Neural cell (in vitro differentiated cells): ENCODE measurements at regions not wholly inside any gene's neighbourhood (a gene's known extent, or its start where the extent isn't known, plus 50 kb on each side); places are given as distances from the start of the nearest gene placed in this dataset.

Experiments
- H2AFZ ChIP-seq: fragments of 200-600, 300-800 bp; sonication (generic), shearing (Covaris generic); 2 replicates; pipeline ENCODE4 v1.6.0; 2014; ENCODE audit warnings: low read depth, mild to moderate bottlenecking, antibody characterized with exemption, low read length, moderate library complexity
- H3F3A ChIP-seq: fragments of 200-600 bp; shearing (Covaris generic); 2 replicates; pipeline ENCODE4 v1.6.1; 2016; ENCODE audit warnings: mild to moderate bottlenecking, moderate library complexity, mixed read lengths, antibody characterized with exemption, low read length; ENCODE audit not compliant: insufficient read depth, poor library complexity, severe bottlenecking
- H3K27ac ChIP-seq: fragments of 200-600, 300-800 bp; sonication (generic), shearing (Covaris generic); 2 replicates; pipeline ENCODE4 v1.5.1; 2014; ENCODE audit warnings: mild to moderate bottlenecking, low read length, moderate library complexity
- H3K27me3 ChIP-seq: fragments of 300-800, 200-600 bp; sonication (generic), shearing (Covaris generic); 2 replicates; pipeline ENCODE4 v1.6.0; 2014; ENCODE audit warnings: mild to moderate bottlenecking, low read depth, low read length, moderate library complexity; ENCODE audit not compliant: insufficient read depth
- H3K36me3 ChIP-seq: fragments of 300-800, 200-600 bp; sonication (generic), shearing (Covaris generic); 2 replicates; pipeline ENCODE4 v1.5.1; 2014; ENCODE audit warnings: mild to moderate bottlenecking, antibody characterized with exemption, low read length, moderate library complexity; ENCODE audit not compliant: insufficient read depth
- H3K4me2 ChIP-seq: fragments of 300-800, 200-600 bp; sonication (generic), shearing (Covaris generic); 2 replicates; pipeline ENCODE4 v1.6.0; 2014; ENCODE audit warnings: mild to moderate bottlenecking, low read length
- H3K4me3 ChIP-seq: fragments of 300-800, 200-600 bp; sonication (generic), shearing (Covaris generic); 2 replicates; pipeline ENCODE4 v1.5.1; 2014; ENCODE audit warnings: mild to moderate bottlenecking, low read length, moderate library complexity
- H3K79me2 ChIP-seq: fragments of 200-600 bp; shearing (Covaris generic); replicated peaks from 2 replicates; pipeline ENCODE4 v1.6.0; 2014; ENCODE audit warnings: mild to moderate bottlenecking, low read length, moderate library complexity; ENCODE audit not compliant: insufficient read depth
- H3K9ac ChIP-seq: fragments of 300-800, 200-600 bp; sonication (generic), shearing (Covaris generic); 2 replicates; pipeline ENCODE4 v1.6.1; 2016; ENCODE audit warnings: mild to moderate bottlenecking, low read length, mixed read lengths
- H3K9me2 ChIP-seq: fragments of 200-600 bp; shearing (Covaris generic); 2 replicates; pipeline ENCODE4 v1.6.1; 2016; ENCODE audit warnings: mild to moderate bottlenecking, low read length, mixed read lengths; ENCODE audit not compliant: insufficient read depth
- H3K9me3 ChIP-seq: fragments of 200-600, 300-800 bp; sonication (generic), shearing (Covaris generic); 2 replicates; pipeline ENCODE4 v1.6.1; 2016; ENCODE audit warnings: mild to moderate bottlenecking, mixed run types, low read length, moderate library complexity, mixed read lengths
- H4K20me1 ChIP-seq: fragments of 200-600 bp; shearing (Covaris generic); 2 replicates; pipeline ENCODE4 v1.6.1; 2016; ENCODE audit warnings: mild to moderate bottlenecking, mixed run types; ENCODE audit not compliant: insufficient read depth
- CTCF ChIP-seq: fragments of 450-650 bp; IDR thresholded peaks from 2 replicates; pipeline ENCODE4 v1.5.1; 2014; ENCODE audit warnings: antibody characterized with exemption, mild to moderate bottlenecking, moderate library complexity; ENCODE audit not compliant: poor library complexity, severe bottlenecking
- EP300 ChIP-seq: fragments of 450-650 bp; conservative IDR thresholded peaks from 2 replicates; pipeline ENCODE4 v1.6.1; 2014; ENCODE audit warnings: antibody characterized with exemption, mild to moderate bottlenecking, moderate library complexity; ENCODE audit not compliant: poor library complexity, severe bottlenecking
- EZH2 ChIP-seq: fragments of 200-600, 300-800 bp; shearing (Covaris generic), sonication (generic); IDR thresholded peaks from 2 replicates; pipeline ENCODE4 v1.6.1; 2014; ENCODE audit warnings: antibody characterized with exemption, low read length, borderline replicate concordance, mild to moderate bottlenecking; ENCODE audit not compliant: insufficient read depth, poor library complexity, severe bottlenecking
- MXI1 ChIP-seq: fragments of 450-650 bp; conservative IDR thresholded peaks from 2 replicates; pipeline ENCODE4 v1.6.1; 2014; ENCODE audit warnings: antibody characterized with exemption, mild to moderate bottlenecking; ENCODE audit not compliant: poor library complexity, severe bottlenecking
- POLR2AphosphoS5 ChIP-seq: IDR thresholded peaks from 2 replicates; pipeline ENCODE4 v1.6.1; 2012
- RAD21 ChIP-seq: fragments of 450-650 bp; conservative IDR thresholded peaks from 2 replicates; pipeline ENCODE4 v1.6.1; 2014; ENCODE audit warnings: antibody characterized with exemption, mild to moderate bottlenecking, moderate library complexity
- SMC3 ChIP-seq: fragments of 450-650 bp; conservative IDR thresholded peaks from 2 replicates; pipeline ENCODE4 v1.6.1; 2014; ENCODE audit warnings: antibody characterized with exemption, mild to moderate bottlenecking, moderate library complexity; ENCODE audit not compliant: poor library complexity
- TAF1 ChIP-seq: IDR thresholded peaks from 2 replicates; pipeline ENCODE4 v1.6.1; 2012; ENCODE audit warnings: low read depth
- TF ChIP-seq, protein P1 (sequence below): IDR thresholded peaks from 2 replicates; pipeline ENCODE4 v1.6.1; 2012; ENCODE audit warnings: borderline replicate concordance

GRCh38 chr7:109498131-109498530 lies 928.5 kb downstream of the DNAJB9 start:
- TF ChIP-seq POLR2AphosphoS5 (no peak), CTCF (no peak), SMC3 (no peak), EZH2 (no peak), MXI1 (no peak), TAF1 (no peak), EP300 (no peak), RAD21 (no peak)
- TF ChIP-seq, protein P1, sequence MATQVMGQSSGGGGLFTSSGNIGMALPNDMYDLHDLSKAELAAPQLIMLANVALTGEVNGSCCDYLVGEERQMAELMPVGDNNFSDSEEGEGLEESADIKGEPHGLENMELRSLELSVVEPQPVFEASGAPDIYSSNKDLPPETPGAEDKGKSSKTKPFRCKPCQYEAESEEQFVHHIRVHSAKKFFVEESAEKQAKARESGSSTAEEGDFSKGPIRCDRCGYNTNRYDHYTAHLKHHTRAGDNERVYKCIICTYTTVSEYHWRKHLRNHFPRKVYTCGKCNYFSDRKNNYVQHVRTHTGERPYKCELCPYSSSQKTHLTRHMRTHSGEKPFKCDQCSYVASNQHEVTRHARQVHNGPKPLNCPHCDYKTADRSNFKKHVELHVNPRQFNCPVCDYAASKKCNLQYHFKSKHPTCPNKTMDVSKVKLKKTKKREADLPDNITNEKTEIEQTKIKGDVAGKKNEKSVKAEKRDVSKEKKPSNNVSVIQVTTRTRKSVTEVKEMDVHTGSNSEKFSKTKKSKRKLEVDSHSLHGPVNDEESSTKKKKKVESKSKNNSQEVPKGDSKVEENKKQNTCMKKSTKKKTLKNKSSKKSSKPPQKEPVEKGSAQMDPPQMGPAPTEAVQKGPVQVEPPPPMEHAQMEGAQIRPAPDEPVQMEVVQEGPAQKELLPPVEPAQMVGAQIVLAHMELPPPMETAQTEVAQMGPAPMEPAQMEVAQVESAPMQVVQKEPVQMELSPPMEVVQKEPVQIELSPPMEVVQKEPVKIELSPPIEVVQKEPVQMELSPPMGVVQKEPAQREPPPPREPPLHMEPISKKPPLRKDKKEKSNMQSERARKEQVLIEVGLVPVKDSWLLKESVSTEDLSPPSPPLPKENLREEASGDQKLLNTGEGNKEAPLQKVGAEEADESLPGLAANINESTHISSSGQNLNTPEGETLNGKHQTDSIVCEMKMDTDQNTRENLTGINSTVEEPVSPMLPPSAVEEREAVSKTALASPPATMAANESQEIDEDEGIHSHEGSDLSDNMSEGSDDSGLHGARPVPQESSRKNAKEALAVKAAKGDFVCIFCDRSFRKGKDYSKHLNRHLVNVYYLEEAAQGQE: no peak
- Histone ChIP-seq H3K36me3 (no peaks in the 10 kb centered on the region), H3K4me2 (no peak overlapping the region), H3K9me2 (no peaks in the 10 kb centered on the region), H3K9ac (no peak overlapping the region), H3K27me3 (no peaks in the 10 kb centered on the region), H3K9me3 (no peaks in the 10 kb centered on the region), H4K20me1 (no peaks in the 10 kb centered on the region), H3F3A (no peaks in the 10 kb centered on the region), H2AFZ (no peak overlapping the region), H3K27ac (no peak overlapping the region), H3K4me3 (no peak overlapping the region), H3K79me2 (no peaks in the 10 kb centered on the region)

DNA sequence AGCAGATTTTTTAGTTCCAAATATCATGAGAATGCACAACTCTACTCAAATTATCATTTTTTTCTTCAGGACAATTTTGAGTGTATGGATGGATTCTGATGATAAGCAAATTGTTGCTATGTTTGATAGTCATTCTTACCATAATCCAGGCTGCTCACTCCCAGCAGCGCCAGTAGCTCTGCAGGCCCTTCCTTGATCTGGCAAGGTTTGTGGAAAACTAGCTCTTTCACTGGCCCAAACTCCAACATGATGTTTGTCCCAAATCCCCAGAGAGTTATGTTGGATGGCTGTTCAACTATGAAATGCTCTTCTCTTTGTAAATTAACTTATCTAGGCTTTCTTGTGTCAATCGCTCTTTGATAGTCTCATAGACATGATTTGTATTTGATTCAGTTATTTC lies 933.7 kb downstream of the DNAJB9 start:
- Histone ChIP-seq H3K4me3 (no peak overlapping the region), H2AFZ (no peak overlapping the region), H3K79me2 (no peaks in the 10 kb centered on the region), H3K9me2 (no peaks in the 10 kb centered on the region), H3F3A (no peaks in the 10 kb centered on the region), H3K9ac (no peak overlapping the region), H3K27ac (no peak overlapping the region), H3K27me3 (no peaks in the 10 kb centered on the region), H3K9me3 (no peaks in the 10 kb centered on the region), H3K4me2 (no peak overlapping the region), H3K36me3 (no peaks in the 10 kb centered on the region), H4K20me1 (no peaks in the 10 kb centered on the region)
- TF ChIP-seq RAD21: no peak
- TF ChIP-seq, protein P1: no peak
- no peak for TF ChIP-seq CTCF
- no peak for TF ChIP-seq EZH2
- no peak for TF ChIP-seq EP300
- TF ChIP-seq SMC3: no peak
- TF ChIP-seq TAF1: no peak
- no peak for TF ChIP-seq POLR2AphosphoS5
- no peak for TF ChIP-seq MXI1
